Heart left ventricle (tissue), 16 donors: ENCODE measurements at regions not wholly inside any gene's neighbourhood (a gene's known extent, or its start where the extent isn't known, plus 50 kb on each side); places are given as distances from the start of the nearest gene placed in this dataset.
A peak's percentile ranks its signal among the peaks of the same experiment; 100 is the strongest.

Source experiments
- ATAC-seq, 4 donors: fragments of 200-7000 bp; cut with Tn5 transposase; one replicate each; pipeline ENCODE4 v1.9.1; 2020 to 2022; ENCODE audit warnings: moderate library complexity in 4 of 4, mild to moderate bottlenecking in 3 of 4, moderate number of reproducible peaks in 1 of 4
- DNase-seq, 5 donors: peaks; one replicate each; pipeline ENCODE4 v3.0.0-alpha.2; 2020
- H3K27ac ChIP-seq, 12 donors: fragments of 200-600 bp; sonication (generic) in 4 of 12; one replicate each; pipeline versions ENCODE4 v1.5.0 to v1.8.0; 2016 to 2022; ENCODE audit warnings: mild to moderate bottlenecking in 2 of 12
- H3K27me3 ChIP-seq, 9 donors: fragments of 200-600 bp; sonication (generic) in 2 of 9; one replicate each; pipeline versions ENCODE4 v1.5.1 to v1.8.0; 2016 to 2022; ENCODE audit warnings: mild to moderate bottlenecking in 3 of 9
- H3K36me3 ChIP-seq, 9 donors: fragments of 200-600 bp; sonication (generic) in 2 of 9; one replicate each; pipeline versions ENCODE4 v1.5.0 to v1.8.0; 2018 to 2022; ENCODE audit warnings: mild to moderate bottlenecking in 2 of 9
- H3K4me1 ChIP-seq, 12 donors: fragments of 200-600 bp; sonication (generic) in 4 of 12; one replicate each; pipeline versions ENCODE4 v1.5.0 to v1.8.0; 2016 to 2022; ENCODE audit warnings: mild to moderate bottlenecking in 3 of 12
- H3K4me3 ChIP-seq, 12 donors: fragments of 200-600 bp; sonication (generic) in 4 of 12; one replicate each; pipeline versions ENCODE4 v1.5.0 to v1.8.0; 2017 to 2022; ENCODE audit warnings: mild to moderate bottlenecking in 9 of 12, moderate library complexity in 4 of 12
- H3K9me3 ChIP-seq, 12 donors: fragments of 200-600 bp; sonication (generic) in 4 of 12; one replicate each; pipeline versions ENCODE4 v1.5.0 to v1.8.0; 2016 to 2022; ENCODE audit warnings: mild to moderate bottlenecking in 1 of 12
- POLR2A ChIP-seq, 2 donors: fragments of 450-650 bp; IDR thresholded peaks; one replicate each; pipeline ENCODE4 v1.6.1; 2017; ENCODE audit warnings: antibody characterized with exemption in 2 of 2, mild to moderate bottlenecking in 2 of 2, moderate library complexity in 2 of 2
- WGBS, 4 donors: extraction: QIAGEN DNeasy Blood & Tissue Kit in 2 of 4; methylation state at CpG; one replicate each; pipeline versions ENCODE4 v1.1.5 to v1.1.7; 2013 to 2018; 5-methylcytosine and 5-hydroxymethylcytosine counted together
- intact Hi-C, 10 donors: fragments of 100-400 bp; cut with DNase I; formaldehyde crosslinking; loops; one replicate each; pipeline versions ENCODE4 v1.11.1 to v1.14.2; 2022
- TF ChIP-seq, protein P1 (sequence below), 12 donors: fragments of 200-600 bp; sonication (generic) in 4 of 12; IDR thresholded peaks; one replicate each; pipeline versions ENCODE4 v1.5.0 to v1.8.0; 2018 to 2022; ENCODE audit warnings: antibody characterized with exemption in 12 of 12, mild to moderate bottlenecking in 5 of 12
- donor health status: ischemic (EF 13 %, LVEDD 7.1; RV severe dilation, severe dysfunction).
- donor health status: healthy with polysubstance abuse.
- donor health status: DM: no; HTN: yes; CAD: no.
- donor health status: DM: no; HTN: no; CAD: no.
- donor health status: ischemic (EF 25% LVEDD 6.9; RV normal size, moderate dysfunction).
- donor health status: ischemic (EF 25% LVEDD 5.7; RV mildly dilated, moderate dysfunction).
- donor health status: healthy.
- donor health status: DM: yes; HTN: yes; CAD: no.
- donor health status: ischemic (EF 35%, LVEDD 5.7; RV mildly dilated, moderate dysfunction).
- donor health status: nonischemic (EF 11% LVEDD 7.7; RV severe dilation, severe dysfunction).
- donor health status: DM: yes; HTN: yes; CAD: no.
- donor health status: PGD.
- donor health status: ischemic (EF 29% LVEDD 5.4; RV normal size, mild dysfunction).
- donor health status: nonischemic (EF 23%, LVEDD 6.1; RV moderate dilation, normal function).

DNA sequence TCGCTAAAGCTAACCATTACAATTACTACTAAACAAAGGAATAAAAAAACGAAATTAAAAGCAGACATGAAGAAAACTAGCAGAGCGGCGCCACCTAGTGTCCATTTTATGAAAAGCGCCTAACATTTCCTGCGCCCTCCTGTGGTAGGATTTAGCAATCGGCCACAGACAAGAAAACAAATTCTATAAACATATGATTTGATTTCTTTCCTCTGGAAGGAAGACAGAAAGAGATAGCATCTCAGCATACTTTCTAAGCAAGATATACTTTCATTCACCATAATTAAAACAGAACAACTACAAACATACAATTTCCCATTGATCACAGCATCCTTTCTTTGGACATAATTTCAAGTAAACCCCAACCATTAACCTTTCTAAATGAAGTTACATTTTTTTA lies 337.7 kb upstream of the NPVF start:
- no peak for TF ChIP-seq POLR2A (IDR thresholded peaks at IDR 0.05)
- TF ChIP-seq, protein P1, sequence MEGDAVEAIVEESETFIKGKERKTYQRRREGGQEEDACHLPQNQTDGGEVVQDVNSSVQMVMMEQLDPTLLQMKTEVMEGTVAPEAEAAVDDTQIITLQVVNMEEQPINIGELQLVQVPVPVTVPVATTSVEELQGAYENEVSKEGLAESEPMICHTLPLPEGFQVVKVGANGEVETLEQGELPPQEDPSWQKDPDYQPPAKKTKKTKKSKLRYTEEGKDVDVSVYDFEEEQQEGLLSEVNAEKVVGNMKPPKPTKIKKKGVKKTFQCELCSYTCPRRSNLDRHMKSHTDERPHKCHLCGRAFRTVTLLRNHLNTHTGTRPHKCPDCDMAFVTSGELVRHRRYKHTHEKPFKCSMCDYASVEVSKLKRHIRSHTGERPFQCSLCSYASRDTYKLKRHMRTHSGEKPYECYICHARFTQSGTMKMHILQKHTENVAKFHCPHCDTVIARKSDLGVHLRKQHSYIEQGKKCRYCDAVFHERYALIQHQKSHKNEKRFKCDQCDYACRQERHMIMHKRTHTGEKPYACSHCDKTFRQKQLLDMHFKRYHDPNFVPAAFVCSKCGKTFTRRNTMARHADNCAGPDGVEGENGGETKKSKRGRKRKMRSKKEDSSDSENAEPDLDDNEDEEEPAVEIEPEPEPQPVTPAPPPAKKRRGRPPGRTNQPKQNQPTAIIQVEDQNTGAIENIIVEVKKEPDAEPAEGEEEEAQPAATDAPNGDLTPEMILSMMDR (IDR thresholded peaks at IDR 0.05) = peak; percentile 99 to 100 (median 100)
- Histone ChIP-seq H3K27me3 (no peaks in the 10 kb centered on the region), H3K36me3 (no peaks in the 10 kb centered on the region), H3K9me3 (no peaks in the 10 kb centered on the region), H3K27ac (no peak overlapping the region), H3K4me1 (peaks cover 0 to 6% (median 0%) of the 10 kb centered on the region in 12 donors), H3K4me3 (peak overlapping the region in 1 of 12 donors; percentile 13)
- intact Hi-C loops = loop anchor here (1.0 to 10.0 kb wide), 11 partner anchors 173 to 309 kb away; no protein-coding TSS in a partner anchor
- 0% methylated on average over 7 of the region's 7 CpGs for WGBS, 4 donors
- DNase-seq = peak in 3 of 5 donors; percentile 49 to 55 (median 50)
- no peak for ATAC-seq

DNA sequence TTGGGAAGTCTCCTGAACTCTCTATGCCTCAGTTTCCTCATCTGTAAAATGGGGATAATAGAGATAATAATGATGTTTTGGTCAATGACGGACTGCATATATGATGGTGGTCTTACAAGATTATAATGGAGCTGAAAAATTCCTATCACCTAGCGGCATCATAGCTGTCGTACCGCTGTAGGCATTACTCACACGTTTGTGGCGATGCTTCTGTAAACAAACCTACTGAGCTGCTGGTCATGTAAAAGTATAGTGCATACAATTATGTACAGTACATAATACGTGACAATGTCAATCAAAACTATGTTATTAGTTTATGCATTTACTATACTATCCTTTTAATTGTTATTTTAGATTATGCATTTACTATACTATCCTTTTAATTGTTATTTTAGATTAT lies 339.1 kb upstream of the NPVF start:
- H3K9me3 ChIP-seq = no peaks in the 10 kb centered on the region
- H3K27me3 ChIP-seq = no peaks in the 10 kb centered on the region
- H3K36me3 ChIP-seq = no peaks in the 10 kb centered on the region
- 93 to 97% (median 95%) methylated on average over 7 of the region's 7 CpGs for WGBS, 4 donors
- no peak overlapping the region for H3K27ac ChIP-seq
- no peak for ATAC-seq
- H3K4me1 ChIP-seq = peaks cover 0 to 6% (median 0%) of the 10 kb centered on the region in 12 donors
- TF ChIP-seq POLR2A (IDR thresholded peaks at IDR 0.05) = no peak
- TF ChIP-seq, protein P1 (IDR thresholded peaks at IDR 0.05) = no peak
- H3K4me3 ChIP-seq = no peak overlapping the region
- intact Hi-C loops = loop anchor here (2.0 to 10.0 kb wide), 7 partner anchors 175 to 310 kb away; no protein-coding TSS in a partner anchor
- no peak for DNase-seq

DNA sequence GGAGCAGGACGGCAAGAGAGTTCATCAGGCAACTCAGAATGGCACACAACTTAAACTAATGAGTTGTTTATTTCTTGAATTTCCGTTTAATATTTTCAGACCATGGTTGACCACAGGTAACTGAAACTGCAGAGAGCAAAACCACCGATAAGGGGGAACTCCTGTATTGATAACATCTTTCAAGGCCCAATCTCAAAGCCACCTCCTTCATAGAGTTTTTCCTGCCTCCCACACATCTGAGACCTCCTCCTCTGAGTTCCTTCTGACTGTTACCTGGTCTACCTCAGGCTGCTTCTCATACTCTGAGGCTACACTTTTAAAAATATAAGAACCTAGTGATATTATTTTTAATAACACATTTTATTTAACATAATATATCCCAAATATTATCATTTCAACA lies 341.5 kb upstream of the NPVF start:
- WGBS, 4 donors = 71 to 84% (median 78%) methylated on average over 3 of the region's 3 CpGs
- ATAC-seq = no peak
- H3K27me3 ChIP-seq = peaks cover 0 to 3% (median 0%) of the 10 kb centered on the region in 9 donors
- H3K4me1 ChIP-seq = peaks cover 0 to 12% (median 0%) of the 10 kb centered on the region in 12 donors
- no peak for DNase-seq
- no peaks in the 10 kb centered on the region for H3K9me3 ChIP-seq
- no peaks in the 10 kb centered on the region for H3K36me3 ChIP-seq
- TF ChIP-seq, protein P1 (IDR thresholded peaks at IDR 0.05) = no peak
- no peak for TF ChIP-seq POLR2A (IDR thresholded peaks at IDR 0.05)
- H3K27ac ChIP-seq = no peak overlapping the region
- H3K4me3 ChIP-seq = no peak overlapping the region
- intact Hi-C loops = loop anchor here in 5 of 10 donors (5.0 to 10.0 kb wide), 5 partner anchors 177 to 312 kb away; no protein-coding TSS in a partner anchor

DNA sequence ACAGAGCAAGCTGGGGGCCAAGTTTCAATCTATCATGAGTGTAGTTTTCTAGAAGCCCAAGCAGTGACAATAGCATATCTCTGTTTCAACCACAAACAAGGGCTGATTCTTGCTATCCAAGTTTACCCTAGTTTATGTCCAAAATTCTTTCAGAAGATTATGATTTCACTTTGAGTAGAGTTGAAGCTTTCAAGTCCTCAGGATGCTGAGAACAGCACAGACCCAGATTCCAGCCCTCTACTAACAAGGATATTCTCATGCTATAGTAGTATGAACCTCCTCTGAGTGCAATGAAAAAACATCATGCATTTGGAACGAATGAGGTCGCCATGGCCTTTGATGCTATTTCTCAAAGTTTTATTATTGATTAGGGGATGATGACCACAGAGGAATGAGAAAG lies 344.1 kb upstream of the NPVF start:
- 78 to 91% (median 86%) methylated on average over 2 of the region's 2 CpGs for WGBS, 4 donors
- Histone ChIP-seq H3K4me1 (peaks cover 0 to 13% (median 0%) of the 10 kb centered on the region in 12 donors), H3K4me3 (no peak overlapping the region), H3K27ac (no peak overlapping the region), H3K9me3 (no peaks in the 10 kb centered on the region), H3K36me3 (no peaks in the 10 kb centered on the region), H3K27me3 (peaks cover 0 to 3% (median 0%) of the 10 kb centered on the region in 9 donors)
- TF ChIP-seq, protein P1 (IDR thresholded peaks at IDR 0.05) = no peak
- TF ChIP-seq POLR2A (IDR thresholded peaks at IDR 0.05) = no peak
- intact Hi-C loops = loop anchor here in 1 of 10 donors (5.0 kb wide), 1 partner anchor 275 kb away; no protein-coding TSS in a partner anchor
- DNase-seq = no peak
- ATAC-seq = no peak
